H9 (cell line): ENCODE measurements at regions not wholly inside any gene's neighbourhood (a gene's known extent, or its start where the extent isn't known, plus 50 kb on each side); places are given as distances from the start of the nearest gene placed in this dataset.

Experiments used
- DNase-seq: peaks from one replicate; pipeline ENCODE4 v3.0.0-alpha.2; 2017
- H2AFZ ChIP-seq: one replicate; pipeline ENCODE4 v1.6.1; 2013; ENCODE audit warnings: mild to moderate bottlenecking, low read length, control low read depth, moderate library complexity
- H2AK5ac ChIP-seq: 2 replicates; pipeline ENCODE4 v1.6.1; 2013; ENCODE audit warnings: low read length, control low read depth, mixed read lengths; ENCODE audit not compliant: insufficient read length
- H2BK120ac ChIP-seq: one replicate; pipeline ENCODE4 v1.6.1; 2013; ENCODE audit warnings: low read depth, mild to moderate bottlenecking, low read length, control low read depth, inconsistent platforms; ENCODE audit not compliant: poor library complexity, severe bottlenecking
- H2BK12ac ChIP-seq: 2 replicates; pipeline ENCODE4 v1.6.1; 2013; ENCODE audit warnings: low read length, control low read depth, mixed read lengths, low read depth; ENCODE audit not compliant: insufficient read length
- H2BK15ac ChIP-seq: 2 replicates; pipeline ENCODE4 v1.6.1; 2013; ENCODE audit warnings: low read depth, low read length, control low read depth
- H2BK20ac ChIP-seq: one replicate; pipeline ENCODE4 v1.6.1; 2013; ENCODE audit warnings: low read depth, mild to moderate bottlenecking, low read length, control low read depth, inconsistent platforms; ENCODE audit not compliant: poor library complexity, severe bottlenecking
- H2BK5ac ChIP-seq: 2 replicates; pipeline ENCODE4 v1.6.1; 2013; ENCODE audit warnings: low read length, control low read depth, mixed read lengths; ENCODE audit not compliant: insufficient read length
- H3K14ac ChIP-seq: 2 replicates; pipeline ENCODE4 v1.6.1; 2013; ENCODE audit warnings: low read length, control low read depth; ENCODE audit not compliant: insufficient read depth
- H3K18ac ChIP-seq: 2 replicates; pipeline ENCODE4 v1.6.1; 2013; ENCODE audit warnings: low read depth, mild to moderate bottlenecking, mixed read lengths, low read length, control low read depth; ENCODE audit not compliant: insufficient read length
- H3K23ac ChIP-seq: 2 replicates; pipeline ENCODE4 v1.6.1; 2013; ENCODE audit warnings: low read length, control low read depth, mixed read lengths, low read depth; ENCODE audit not compliant: insufficient read length
- H3K23me2 ChIP-seq: 2 replicates; pipeline ENCODE4 v1.6.1; 2013; ENCODE audit warnings: low read depth, mild to moderate bottlenecking, mixed read lengths, low read length, control low read depth; ENCODE audit not compliant: insufficient read length, poor library complexity, severe bottlenecking
- H3K27ac ChIP-seq: 2 replicates; pipeline ENCODE4 v1.5.1; 2013; ENCODE audit warnings: low read length, control low read depth, mixed read lengths, low read depth; ENCODE audit not compliant: insufficient read length
- H3K27me3 ChIP-seq: 2 replicates; pipeline ENCODE4 v1.6.1; 2013; ENCODE audit warnings: low read length, control low read depth, inconsistent platforms; ENCODE audit not compliant: insufficient read depth
- H3K4ac ChIP-seq: 2 replicates; pipeline ENCODE4 v1.6.1; 2013; ENCODE audit warnings: low read depth, mild to moderate bottlenecking, control low read depth, inconsistent platforms, low read length, moderate library complexity
- H3K4me1 ChIP-seq: 2 replicates; pipeline ENCODE4 v1.6.1; 2013; ENCODE audit warnings: low read length, control low read depth, inconsistent platforms; ENCODE audit not compliant: insufficient read depth
- H3K4me2 ChIP-seq: 2 replicates; pipeline ENCODE4 v1.6.1; 2013; ENCODE audit warnings: low read length, control low read depth, mixed read lengths; ENCODE audit not compliant: insufficient read length, insufficient read depth
- H3K56ac ChIP-seq: 2 replicates; pipeline ENCODE4 v1.6.1; 2013; ENCODE audit warnings: low read depth, mild to moderate bottlenecking, mixed read lengths, low read length, control low read depth; ENCODE audit not compliant: insufficient read length
- H3K79me1 ChIP-seq: 2 replicates; pipeline ENCODE4 v1.6.1; 2013; ENCODE audit warnings: low read depth, mild to moderate bottlenecking, moderate library complexity, low read length, control low read depth, inconsistent platforms; ENCODE audit not compliant: insufficient read depth, poor library complexity, severe bottlenecking
- H3K79me2 ChIP-seq: 2 replicates; pipeline ENCODE4 v1.6.1; 2013; ENCODE audit warnings: low read length, control low read depth, inconsistent platforms; ENCODE audit not compliant: insufficient read depth
- H3K9ac ChIP-seq: 2 replicates; pipeline ENCODE4 v1.6.1; 2013; ENCODE audit warnings: low read length, control low read depth, mixed read lengths; ENCODE audit not compliant: insufficient read length; ENCODE audit errors: extremely low read depth
- H3K9me3 ChIP-seq: one replicate; pipeline ENCODE4 v1.6.1; 2013; ENCODE audit warnings: low read depth, low read length, inconsistent platforms; ENCODE audit not compliant: control insufficient read depth
- H3T11ph ChIP-seq: one replicate; pipeline ENCODE4 v1.6.1; 2013; ENCODE audit warnings: mild to moderate bottlenecking, low read length, control low read depth, inconsistent platforms
- H4K20me1 ChIP-seq: one replicate; pipeline ENCODE4 v1.6.1; 2013; ENCODE audit not compliant: control insufficient read depth, insufficient read length, insufficient read depth
- H4K5ac ChIP-seq: 2 replicates; pipeline ENCODE4 v1.6.1; 2013; ENCODE audit warnings: low read depth, mild to moderate bottlenecking, mixed read lengths, low read length, control low read depth; ENCODE audit not compliant: insufficient read length
- H4K8ac ChIP-seq: replicated peaks from 2 replicates; pipeline ENCODE4 v1.6.1; 2013; ENCODE audit warnings: low read length, control low read depth, mixed read lengths, low read depth; ENCODE audit not compliant: insufficient read length
- H4K91ac ChIP-seq: 2 replicates; pipeline ENCODE4 v1.6.1; 2013; ENCODE audit warnings: low read depth, mild to moderate bottlenecking, moderate library complexity, mixed read lengths, low read length, control low read depth; ENCODE audit not compliant: insufficient read length
- H3K27ac Mint-ChIP-seq, 3 experiments: 2 replicates in 2 of 3; 3 replicates in 1 of 3; pipeline ENCODE4 v1.8.0; 2020 to 2021; ENCODE audit warnings: mixed read lengths in 3 of 3, mild to moderate bottlenecking in 1 of 3, moderate library complexity in 1 of 3
- H3K27me3 Mint-ChIP-seq: 2 replicates; pipeline ENCODE4 v1.8.0; 2021; ENCODE audit warnings: low read depth, mild to moderate bottlenecking, moderate library complexity, mixed read lengths
- H3K36me3 Mint-ChIP-seq, 3 experiments: 2 replicates in 2 of 3; 3 replicates in 1 of 3; pipeline ENCODE4 v1.8.0; 2020 to 2021; ENCODE audit warnings: low read depth in 3 of 3, mixed read lengths in 3 of 3; ENCODE audit not compliant: insufficient read depth in 1 of 3
- H3K4me1 Mint-ChIP-seq, 2 experiments: 2 replicates each; pipeline ENCODE4 v1.8.0; 2020; ENCODE audit warnings: mixed read lengths in 2 of 2
- H3K4me3 Mint-ChIP-seq, 2 experiments: 2 replicates in 1 of 2; 3 replicates in 1 of 2; pipeline ENCODE4 v1.8.0; 2020 to 2021; ENCODE audit warnings: mild to moderate bottlenecking in 2 of 2, mixed read lengths in 2 of 2, moderate library complexity in 1 of 2
- H3K9me3 Mint-ChIP-seq, 2 experiments: 2 replicates in 1 of 2; 3 replicates in 1 of 2; pipeline ENCODE4 v1.8.0; 2020; ENCODE audit warnings: mild to moderate bottlenecking in 2 of 2, mixed read lengths in 2 of 2, moderate library complexity in 1 of 2
- WGBS: extraction: QIAGEN DNeasy Blood & Tissue Kit; methylation state at CpG from one replicate; pipeline ENCODE4 v1.1.7; 2013; ENCODE audit warnings: missing lambda C conversion rate, low lambda C conversion rate, mixed read lengths; ENCODE audit not compliant: insufficient read length; ENCODE audit errors: extremely low coverage; 5-methylcytosine and 5-hydroxymethylcytosine counted together
- TF ChIP-seq, protein P1 (sequence below): fragments of 200-600 bp; sonication (generic); conservative IDR thresholded peaks from 3 replicates; pipeline ENCODE4 v1.8.0; 2021; ENCODE audit warnings: antibody characterized with exemption, mild to moderate bottlenecking

- H4K91ac ChIP-seq = no peak overlapping the region
- TF ChIP-seq, protein P1, sequence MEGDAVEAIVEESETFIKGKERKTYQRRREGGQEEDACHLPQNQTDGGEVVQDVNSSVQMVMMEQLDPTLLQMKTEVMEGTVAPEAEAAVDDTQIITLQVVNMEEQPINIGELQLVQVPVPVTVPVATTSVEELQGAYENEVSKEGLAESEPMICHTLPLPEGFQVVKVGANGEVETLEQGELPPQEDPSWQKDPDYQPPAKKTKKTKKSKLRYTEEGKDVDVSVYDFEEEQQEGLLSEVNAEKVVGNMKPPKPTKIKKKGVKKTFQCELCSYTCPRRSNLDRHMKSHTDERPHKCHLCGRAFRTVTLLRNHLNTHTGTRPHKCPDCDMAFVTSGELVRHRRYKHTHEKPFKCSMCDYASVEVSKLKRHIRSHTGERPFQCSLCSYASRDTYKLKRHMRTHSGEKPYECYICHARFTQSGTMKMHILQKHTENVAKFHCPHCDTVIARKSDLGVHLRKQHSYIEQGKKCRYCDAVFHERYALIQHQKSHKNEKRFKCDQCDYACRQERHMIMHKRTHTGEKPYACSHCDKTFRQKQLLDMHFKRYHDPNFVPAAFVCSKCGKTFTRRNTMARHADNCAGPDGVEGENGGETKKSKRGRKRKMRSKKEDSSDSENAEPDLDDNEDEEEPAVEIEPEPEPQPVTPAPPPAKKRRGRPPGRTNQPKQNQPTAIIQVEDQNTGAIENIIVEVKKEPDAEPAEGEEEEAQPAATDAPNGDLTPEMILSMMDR = no peak
- H2BK12ac ChIP-seq = no peak overlapping the region
- no peak overlapping the region for H3K4me2 ChIP-seq
- no peak overlapping the region for H3K9ac ChIP-seq
- H2BK120ac ChIP-seq = no peak overlapping the region
- Mint-ChIP-seq H3K36me3 (peaks cover 0 to 17% (median 5%) of the 10 kb centered on the region in 3 experiments; a peak in 4 of 7 replicates), H3K9me3 (peaks cover 16 to 20% of the 10 kb centered on the region in 2 experiments), H3K4me1 (no peaks in the 10 kb centered on the region), H3K27me3 (no peaks in the 10 kb centered on the region), H3K4me3 (no peak overlapping the region), H3K27ac (no peak overlapping the region)
- H3K27me3 ChIP-seq = no peaks in the 10 kb centered on the region
- H2AFZ ChIP-seq = no peak overlapping the region
- H3K4me1 ChIP-seq = no peaks in the 10 kb centered on the region
- no peak overlapping the region for H4K5ac ChIP-seq
- H4K20me1 ChIP-seq = no peaks in the 10 kb centered on the region
- H2BK20ac ChIP-seq = no peak overlapping the region
- H3K23me2 ChIP-seq = no peaks in the 10 kb centered on the region
- no peak overlapping the region for H2AK5ac ChIP-seq
- no peak overlapping the region for H3T11ph ChIP-seq
- H3K27ac ChIP-seq = no peak overlapping the region
- no peak overlapping the region for H3K18ac ChIP-seq
- H3K23ac ChIP-seq = no peak overlapping the region
- H3K79me1 ChIP-seq = no peaks in the 10 kb centered on the region
- H3K4ac ChIP-seq = no peak overlapping the region
- no peak for DNase-seq
- no peak overlapping the region for H4K8ac ChIP-seq
- H3K14ac ChIP-seq = no peak overlapping the region
- no peak overlapping the region for H3K56ac ChIP-seq
- WGBS = no CpG with 5 or more reads among the region's 2 CpGs
- H2BK15ac ChIP-seq = no peak overlapping the region
- H2BK5ac ChIP-seq = no peak overlapping the region
- H3K9me3 ChIP-seq = no peaks in the 10 kb centered on the region
- no peaks in the 10 kb centered on the region for H3K79me2 ChIP-seq
These were observed 244.8 kb downstream of the IPO8 start for GRCh38 chr12:30450872-30451271.
